ENCODE measurements at regions not wholly inside any gene's neighbourhood (a gene's known extent, or its start where the extent isn't known, plus 50 kb on each side); places are given as distances from the start of the nearest gene placed in this dataset.

DNA sequence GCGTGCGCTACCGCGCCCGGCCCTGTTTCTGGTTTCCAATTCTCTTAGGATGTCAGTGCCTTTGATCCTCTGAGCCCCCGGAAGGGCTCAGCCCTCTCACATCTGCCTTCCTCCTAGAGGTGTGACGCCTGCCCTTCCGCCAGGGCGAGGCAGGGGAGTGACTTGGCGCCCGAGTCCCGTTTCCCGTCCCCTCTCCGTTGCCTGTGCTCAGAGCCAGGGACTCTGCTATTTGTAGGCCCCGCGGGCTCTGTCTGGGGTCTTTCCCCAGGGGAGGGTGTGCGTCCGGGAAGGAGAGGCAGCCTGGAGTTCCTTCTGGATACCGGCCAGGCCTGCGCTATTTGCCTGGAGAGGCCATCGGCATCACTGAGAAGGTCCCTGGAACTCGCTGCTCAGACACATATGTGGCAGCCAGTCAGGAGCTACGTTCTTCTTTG, 103.7 kb upstream of the TAF1B start:
- no peak for DNase-seq

DNA sequence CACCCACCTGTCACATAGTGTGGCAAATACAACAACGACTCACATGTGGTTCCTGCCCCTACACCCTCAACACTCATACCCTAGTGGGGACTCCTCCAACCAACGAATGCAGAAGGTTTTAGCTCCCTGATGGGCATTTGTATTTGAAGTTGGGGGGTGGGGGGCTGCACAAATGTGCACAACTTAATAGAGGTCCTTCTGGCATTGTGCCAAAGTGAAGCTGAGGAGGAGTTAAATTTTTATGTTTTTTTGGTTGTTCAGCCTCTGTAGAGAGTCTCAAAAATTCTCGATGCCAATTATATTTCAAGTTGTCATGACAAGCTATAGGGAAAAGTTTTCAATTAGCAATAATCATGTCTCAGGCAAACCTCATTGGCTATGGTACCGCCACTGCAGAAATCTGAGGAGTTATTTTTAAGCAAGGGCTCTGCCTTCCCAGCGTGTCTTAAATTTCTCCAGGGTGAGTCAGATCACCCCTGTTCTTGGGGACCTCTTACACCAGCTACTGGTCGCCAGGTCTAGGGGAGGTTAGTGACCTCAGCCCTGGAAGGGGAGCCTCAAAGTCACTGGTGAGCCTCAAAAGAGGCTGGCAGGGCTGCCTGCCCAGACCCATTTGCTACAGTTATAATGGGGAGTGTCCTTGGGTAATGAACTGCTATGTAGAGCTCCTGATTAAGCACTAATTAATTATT, 102.7 kb upstream of the TAF1B start:
- DNase-seq: no peak

- DNase-seq: no peak
These were observed 102.2 kb upstream of the TAF1B start for GRCh38 chr2:9741110-9741509.

DNA sequence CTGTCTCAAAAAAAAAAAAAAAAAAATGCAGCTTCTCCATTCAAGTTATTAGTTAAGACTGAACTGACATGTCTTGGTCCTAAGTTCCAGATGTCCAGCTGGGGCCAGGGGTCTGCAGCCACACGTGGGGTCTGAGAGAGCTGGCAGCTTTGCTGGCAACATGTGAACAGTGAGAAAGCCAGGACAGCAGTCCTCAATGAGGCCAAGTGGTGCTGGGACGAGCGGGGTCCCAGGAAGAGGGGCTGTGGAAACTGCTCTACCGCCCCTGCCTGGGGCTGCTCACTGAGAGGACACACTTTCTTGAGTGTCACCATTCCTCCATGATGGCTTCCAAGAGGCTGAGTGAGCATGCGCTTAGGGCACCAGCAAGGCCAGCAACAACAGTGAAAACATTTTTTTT, 100.7 kb upstream of the TAF1B start:
- DNase-seq: no peak

DNA sequence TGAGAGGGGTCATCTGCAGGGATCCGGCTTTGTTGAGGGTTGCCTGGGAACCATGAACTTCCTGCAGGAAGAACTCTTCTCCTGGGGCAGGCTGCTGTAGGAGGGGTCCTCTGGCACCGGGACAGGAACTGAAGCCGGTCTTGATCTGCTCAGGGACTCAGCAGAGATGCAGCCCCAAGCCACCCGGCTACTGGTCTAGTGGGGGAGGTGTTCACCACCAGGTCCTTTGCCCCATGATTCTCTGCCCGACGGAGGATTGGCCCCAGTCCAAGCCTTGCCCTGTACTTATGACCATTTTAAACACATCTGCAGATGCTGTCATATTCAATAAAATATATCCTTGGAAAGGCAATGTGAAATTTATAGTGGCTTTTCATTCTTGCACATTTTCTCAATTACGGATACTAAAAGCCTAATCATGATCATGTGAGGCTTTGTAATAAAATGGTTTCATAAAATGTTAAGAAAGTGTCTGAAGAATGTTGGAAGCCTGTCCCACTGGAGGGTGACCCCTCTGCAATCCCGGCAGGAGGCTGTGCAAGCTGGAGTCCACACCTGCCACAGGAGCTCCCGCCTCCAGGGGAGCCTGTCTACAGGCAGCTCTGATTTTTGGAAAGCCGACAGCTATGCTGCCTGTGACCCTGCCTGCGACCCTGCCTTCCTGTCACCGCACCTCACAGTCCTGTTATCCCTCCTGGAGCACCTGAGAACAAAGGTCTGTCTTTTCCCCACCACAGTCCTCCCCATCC, 98.8 kb upstream of the TAF1B start:
- DNase-seq: no peak

- DNase-seq: no peak
These were observed 97.9 kb upstream of the TAF1B start for GRCh38 chr2:9745153-9745899.

DNA sequence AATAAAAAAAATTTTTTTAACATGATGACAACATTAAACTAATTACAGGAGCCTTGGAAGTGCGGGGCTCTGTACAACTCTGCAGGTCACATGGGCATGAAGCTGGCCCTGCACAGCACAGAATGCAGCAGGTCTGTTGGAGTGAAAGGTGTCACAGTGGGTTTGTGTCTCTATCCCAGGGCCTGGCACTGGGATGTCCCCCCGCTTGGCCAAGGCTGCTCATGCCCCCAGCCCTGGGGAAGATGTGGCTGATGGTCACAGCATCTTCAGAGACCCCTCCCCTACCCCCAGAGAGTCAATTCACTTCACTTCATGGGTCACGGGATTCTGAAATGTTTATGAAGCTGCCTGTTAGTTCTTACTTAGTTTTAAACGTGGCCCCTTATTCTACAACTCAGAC, 95.9 kb upstream of the TAF1B start:
- DNase-seq: no peak

GRCh38 chr2:9748577-9748976, 94.7 kb upstream of the TAF1B start:
- DNase-seq: no peak

GRCh38 chr2:9749546-9750223, 93.6 kb upstream of the TAF1B start:
- no peak for DNase-seq

DNA sequence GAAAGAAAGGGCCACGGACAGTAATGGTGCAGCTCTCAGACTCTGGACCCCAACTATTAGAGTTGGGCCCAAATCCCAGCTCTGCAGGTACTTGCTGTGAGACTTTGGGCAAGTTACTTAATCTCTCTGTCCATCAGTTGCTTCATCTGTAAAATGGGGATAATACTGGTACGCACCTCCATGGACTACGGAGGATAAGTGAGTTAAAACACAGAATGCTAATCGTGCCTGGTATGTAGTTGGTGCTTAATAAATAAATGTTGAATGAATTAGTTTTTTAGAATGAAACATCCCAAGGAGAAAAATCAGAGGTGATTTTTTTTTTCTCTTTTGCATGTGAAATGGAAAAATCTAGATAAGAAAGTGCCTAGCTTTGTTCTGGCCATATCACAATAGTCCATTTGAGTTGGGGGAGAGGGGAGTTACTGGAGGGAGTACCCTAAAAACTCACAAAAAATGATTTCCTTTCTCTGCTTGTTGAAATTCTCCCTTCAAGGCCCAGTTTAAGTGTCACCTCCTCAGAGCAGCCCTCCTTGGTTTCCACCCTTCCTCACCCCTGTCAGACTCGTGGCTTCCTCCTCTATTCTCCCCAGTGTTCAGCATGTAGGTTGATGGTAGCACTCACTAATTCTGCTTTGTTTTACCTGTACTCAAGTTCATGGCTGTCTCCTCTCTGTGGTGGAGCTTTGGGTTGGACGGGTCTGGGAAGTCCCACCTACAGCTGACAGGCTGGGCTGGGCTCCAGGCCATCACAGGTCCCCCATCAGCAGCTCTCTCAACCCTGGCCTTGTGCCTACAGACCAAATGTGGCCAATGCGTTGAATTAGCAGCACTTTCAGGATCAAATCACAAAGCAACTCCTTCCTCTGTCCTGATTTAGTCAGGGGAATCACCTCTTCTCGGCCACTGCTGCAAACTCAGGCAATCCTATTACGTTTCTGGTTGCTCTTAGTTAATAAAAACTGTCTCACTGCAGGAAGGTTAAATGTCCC, 92.8 kb upstream of the TAF1B start:
- no peak for DNase-seq

GRCh38 chr2:9751831-9752230, 91.4 kb upstream of the TAF1B start:
- DNase-seq: no peak

DNA sequence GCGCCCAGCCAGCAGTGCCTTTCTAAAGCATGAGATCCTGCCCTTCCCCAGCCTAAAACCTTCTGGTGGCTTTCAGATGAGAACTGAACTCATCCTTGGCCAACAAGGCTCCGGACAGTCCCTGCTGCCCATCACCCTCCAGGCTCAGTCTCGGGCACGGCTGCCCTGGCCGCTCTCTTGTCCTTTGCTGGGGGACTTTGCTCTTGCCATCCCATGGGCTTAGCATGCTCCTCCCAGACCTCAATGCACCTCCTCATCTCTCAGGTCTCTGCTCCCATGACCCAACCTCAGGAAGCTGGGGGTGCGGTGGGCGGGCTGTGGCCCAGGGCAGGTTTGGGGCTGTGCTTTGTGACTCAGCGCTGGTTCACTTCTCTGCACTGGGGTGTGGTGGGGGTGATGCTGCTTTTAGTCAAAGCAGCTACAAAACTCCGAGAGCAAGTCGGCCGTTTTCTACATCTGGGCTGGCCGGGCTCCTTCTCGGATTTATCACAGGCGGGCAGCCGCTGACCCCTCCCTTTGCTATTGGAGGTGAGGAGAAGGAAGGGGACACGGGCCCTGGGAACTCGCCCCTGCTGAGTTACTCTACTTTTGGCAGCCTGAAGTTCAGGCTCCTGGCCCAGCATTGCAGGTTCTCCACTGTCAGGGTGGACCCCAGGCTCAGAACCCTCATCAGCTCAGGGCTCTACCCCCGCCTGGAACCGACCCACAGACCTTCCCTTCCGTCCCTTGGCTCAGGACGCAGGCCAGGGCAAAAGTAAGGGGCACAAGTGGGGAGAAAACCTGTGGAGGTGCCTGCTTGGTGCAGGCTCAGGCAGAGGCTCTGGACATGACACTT, 90.6 kb upstream of the TAF1B start:
- no peak for DNase-seq

DNA sequence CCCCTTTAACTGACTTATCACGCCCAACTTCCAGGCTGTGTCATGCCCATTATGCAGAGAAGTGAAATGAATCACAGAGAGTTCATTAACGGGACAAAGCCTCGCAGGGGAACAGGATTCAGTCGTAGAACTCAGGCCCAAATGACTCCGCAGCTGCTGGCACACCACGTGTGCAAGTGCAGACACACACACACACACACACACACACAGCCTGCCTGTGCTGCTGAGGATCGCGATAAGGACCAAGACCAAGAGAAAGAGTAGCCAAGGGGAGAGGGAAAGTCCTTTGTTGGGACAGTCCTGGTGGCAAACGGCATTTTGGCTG, 90.0 kb upstream of the TAF1B start:
- no peak for DNase-seq

DNA sequence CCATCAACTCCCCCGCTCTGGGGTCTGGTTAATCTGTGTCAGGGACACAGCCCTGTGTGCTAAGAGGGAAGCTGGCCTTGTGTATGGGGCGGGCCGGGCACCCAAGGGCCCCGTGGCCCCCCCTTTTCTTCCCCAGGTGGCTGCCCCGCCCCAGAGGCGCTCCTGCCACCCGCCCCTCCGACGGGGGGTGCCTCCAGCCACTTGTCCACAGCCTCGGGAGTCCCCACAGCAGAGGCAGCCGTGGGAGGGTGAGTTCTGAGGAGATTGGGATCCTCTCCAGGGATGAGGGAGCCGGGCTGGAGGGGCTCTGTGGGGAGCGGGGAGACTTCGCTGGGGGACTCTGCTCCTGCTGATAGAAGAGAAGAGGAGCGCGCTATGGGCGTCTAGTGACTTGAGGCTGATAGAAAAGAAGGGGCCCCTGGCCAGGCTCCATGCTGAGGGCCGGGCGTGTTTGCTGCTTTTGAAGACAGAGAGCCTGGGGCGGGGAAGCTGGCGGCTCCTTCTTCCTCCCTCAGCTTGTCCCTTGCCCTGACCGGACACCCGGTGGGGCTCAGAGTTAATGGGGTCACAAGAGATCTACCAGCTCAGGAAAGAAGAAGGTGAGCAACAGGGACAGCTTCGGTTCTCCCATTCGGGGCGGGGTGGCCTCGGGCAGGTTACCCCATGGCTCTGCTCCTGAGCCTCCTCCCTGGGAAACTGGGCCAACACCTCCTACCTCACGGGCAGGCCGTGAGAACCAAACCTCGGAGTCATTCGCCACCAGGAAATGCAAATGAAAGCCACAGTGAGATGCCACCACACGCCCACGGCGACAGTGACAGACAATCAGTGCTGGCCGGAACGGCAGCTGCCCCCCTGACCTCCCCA, 89.4 kb upstream of the TAF1B start:
- DNase-seq: no peak

DNA sequence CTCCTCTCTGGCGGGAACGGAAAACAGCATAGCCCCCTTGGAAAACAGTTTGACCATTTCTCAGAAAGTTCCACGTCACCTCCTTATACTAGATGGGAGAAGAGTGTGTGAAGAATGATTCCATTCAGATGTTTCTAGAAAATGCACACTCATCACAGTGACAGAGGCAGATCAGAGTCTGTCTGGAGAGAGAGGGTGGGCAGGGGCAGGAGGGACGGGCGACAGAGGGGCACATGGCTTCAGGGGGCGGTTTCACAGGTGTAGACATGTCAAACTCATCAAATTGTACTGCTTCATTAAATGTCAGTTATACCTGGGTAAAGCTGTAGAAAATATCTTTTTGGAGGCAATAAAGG, 88.8 kb upstream of the TAF1B start:
- no peak for DNase-seq

- no peak for DNase-seq
These were observed 88.3 kb upstream of the TAF1B start for GRCh38 chr2:9755008-9755407.

DNA sequence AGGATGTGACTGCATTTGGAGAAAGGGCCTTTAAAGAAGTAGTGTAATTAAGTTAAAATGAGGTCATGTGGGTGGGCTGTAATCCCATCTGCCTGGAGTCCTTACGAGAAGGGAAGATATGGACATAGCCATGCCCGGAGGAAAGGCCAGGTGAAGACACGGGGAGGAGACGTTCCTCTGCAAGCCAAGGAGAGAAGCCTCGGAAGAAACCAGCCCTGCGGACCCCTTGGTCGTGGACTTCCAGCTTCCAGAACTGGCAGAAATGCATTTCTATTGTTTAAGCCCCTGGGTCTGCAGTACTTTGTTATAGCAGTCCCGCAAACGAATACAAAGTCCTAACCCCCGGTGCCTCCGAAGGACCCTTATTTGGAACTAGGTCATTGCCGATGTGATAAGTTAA, 87.6 kb upstream of the TAF1B start:
- DNase-seq: no peak

GRCh38 chr2:9756692-9757250, 86.5 kb upstream of the TAF1B start:
- DNase-seq: no peak

DNA sequence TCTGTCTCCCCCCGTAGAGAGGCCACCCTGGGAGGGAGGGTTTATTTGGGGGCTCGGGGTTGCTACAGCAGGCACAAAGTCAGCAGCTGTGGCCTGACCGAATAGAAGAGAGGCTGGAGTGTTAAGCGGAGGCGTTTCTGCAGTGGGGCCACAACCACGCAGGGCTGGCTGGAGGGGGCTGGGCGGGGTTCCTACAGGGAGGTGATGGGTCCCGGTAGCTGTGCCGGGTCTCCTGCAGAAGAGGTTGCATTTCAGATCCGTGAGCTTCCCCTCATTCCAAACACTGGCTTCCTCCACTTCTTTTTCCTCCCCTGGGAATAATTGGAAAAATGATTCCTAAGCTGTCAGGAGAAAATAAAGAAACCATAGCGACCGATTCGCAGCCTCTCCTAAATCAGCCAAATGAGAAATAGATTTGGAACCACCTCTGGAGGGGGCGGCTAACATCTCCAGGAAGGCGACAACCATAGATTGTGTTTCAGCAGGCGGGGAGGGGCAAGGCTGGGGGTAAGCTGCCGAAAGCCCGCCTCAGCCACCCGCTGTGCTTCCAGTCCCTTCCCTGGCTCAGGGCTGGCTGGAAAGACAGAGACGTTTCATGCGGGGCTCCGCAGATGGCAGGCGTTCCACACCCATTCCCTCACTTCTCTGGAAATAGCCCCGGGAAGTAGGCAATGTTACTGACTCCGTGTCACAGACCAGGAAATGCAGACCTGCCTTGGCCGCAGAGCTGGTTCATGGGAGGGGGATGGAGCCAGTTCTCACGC, 85.6 kb upstream of the TAF1B start:
- no peak for DNase-seq
